NCI-H510A (cell line): ENCODE measurements at regions not wholly inside any gene's neighbourhood (a gene's known extent, or its start where the extent isn't known, plus 50 kb on each side); places are given as distances from the start of the nearest gene placed in this dataset.
"Not testable (repeated sequence)": the region's sequence is repeated elsewhere in the genome, so short reads cannot be mapped to it uniquely, and the experiment has no call there.

Experiments used
- DNase-seq: peaks from one replicate; lab custom pipeline; 2025; lab: John Stamatoyannopoulos, UW

- DNase-seq: not testable (repeated sequence)
Observed at GRCh38 chrX:99988532-99988931, 421.5 kb downstream of the PCDH19 start.

- DNase-seq: no peak
Observed at GRCh38 chrX:99973572-99974226, 436.4 kb downstream of the PCDH19 start.

GRCh38 chrX:99939883-99940232 lies 470.2 kb downstream of the PCDH19 start:
- DNase-seq: no peak

GRCh38 chrX:99939206-99939882 lies 470.7 kb downstream of the PCDH19 start:
- not testable (repeated sequence) for DNase-seq

GRCh38 chrX:99938464-99938863 lies 471.6 kb downstream of the PCDH19 start:
- DNase-seq: no peak

GRCh38 chrX:99933865-99934264 lies 476.2 kb downstream of the PCDH19 start:
- DNase-seq: no peak

GRCh38 chrX:99914635-99915034 lies 495.4 kb downstream of the PCDH19 start:
- DNase-seq: no peak

GRCh38 chrX:99913611-99914010 lies 496.5 kb downstream of the PCDH19 start:
- DNase-seq: no peak

- no peak for DNase-seq
Observed at GRCh38 chrX:99909946-99910345, 500.1 kb downstream of the PCDH19 start.

GRCh38 chrX:99901091-99901490 lies 509.0 kb downstream of the PCDH19 start:
- no peak for DNase-seq

GRCh38 chrX:99887918-99888317 lies 522.2 kb downstream of the PCDH19 start:
- no peak for DNase-seq

- DNase-seq: no peak
Observed at GRCh38 chrX:99857455-99857854, 552.6 kb downstream of the PCDH19 start.

GRCh38 chrX:99833821-99834220 lies 576.3 kb downstream of the PCDH19 start:
- no peak for DNase-seq

- no peak for DNase-seq
Observed at GRCh38 chrX:99820197-99820596, 589.9 kb downstream of the PCDH19 start.

- no peak for DNase-seq
Observed at GRCh38 chrX:99800016-99800415, 610.1 kb downstream of the PCDH19 start.

- DNase-seq: no peak
Observed at GRCh38 chrX:99798936-99799335, 611.1 kb downstream of the PCDH19 start.

- DNase-seq: no peak
Observed at GRCh38 chrX:99795495-99795894, 614.6 kb downstream of the PCDH19 start.

GRCh38 chrX:99782516-99783040 lies 627.5 kb downstream of the PCDH19 start:
- no peak for DNase-seq

- no peak for DNase-seq
Observed at GRCh38 chrX:99777912-99778311, 632.2 kb downstream of the PCDH19 start.

GRCh38 chrX:99761731-99762130 lies 648.3 kb downstream of the PCDH19 start:
- DNase-seq: no peak

- DNase-seq: no peak
Observed at GRCh38 chrX:99752776-99753175, 657.3 kb downstream of the PCDH19 start.

- DNase-seq: no peak
Observed at GRCh38 chrX:99750721-99751120, 659.4 kb downstream of the PCDH19 start.

GRCh38 chrX:99722094-99722493 lies 688.0 kb downstream of the PCDH19 start:
- DNase-seq: no peak

GRCh38 chrX:99719140-99719539 lies 690.9 kb downstream of the PCDH19 start:
- no peak for DNase-seq
